ENCODE measurements at regions not wholly inside any gene's neighbourhood (a gene's known extent, or its start where the extent isn't known, plus 50 kb on each side); places are given as distances from the start of the nearest gene placed in this dataset.

GRCh38 chr9:107794259-107794658, 304.7 kb upstream of the KLF4 start:
- TF ChIP-seq CTCF (IDR thresholded peaks at IDR 0.05; ENCODE audit: borderline replicate concordance, insufficient read depth, low read depth, low read length) = no peak
- H3K4me3 ChIP-seq (ENCODE audit: low read depth, low read length) = no peak overlapping the region

GRCh38 chr9:107793541-107793940, 304.0 kb upstream of the KLF4 start:
- H3K4me3 ChIP-seq (ENCODE audit: low read depth, low read length) = no peak overlapping the region
- TF ChIP-seq CTCF (IDR thresholded peaks at IDR 0.05; ENCODE audit: borderline replicate concordance, insufficient read depth, low read depth, low read length) = no peak

- no peak overlapping the region for H3K4me3 ChIP-seq (ENCODE audit: low read depth, low read length)
- TF ChIP-seq CTCF (IDR thresholded peaks at IDR 0.05; ENCODE audit: borderline replicate concordance, insufficient read depth, low read depth, low read length) = no peak
Measured at GRCh38 chr9:107792596-107792995, 303.0 kb upstream of the KLF4 start.

GRCh38 chr9:107792006-107792405, 302.4 kb upstream of the KLF4 start:
- TF ChIP-seq CTCF (IDR thresholded peaks at IDR 0.05; ENCODE audit: borderline replicate concordance, insufficient read depth, low read depth, low read length) = no peak
- H3K4me3 ChIP-seq (ENCODE audit: low read depth, low read length) = no peak overlapping the region

- TF ChIP-seq CTCF (IDR thresholded peaks at IDR 0.05; ENCODE audit: borderline replicate concordance, insufficient read depth, low read depth, low read length) = no peak
- no peak overlapping the region for H3K4me3 ChIP-seq (ENCODE audit: low read depth, low read length)
Measured at GRCh38 chr9:107789001-107789700, 299.6 kb upstream of the KLF4 start.

- no peak overlapping the region for H3K4me3 ChIP-seq (ENCODE audit: low read depth, low read length)
- TF ChIP-seq CTCF (IDR thresholded peaks at IDR 0.05; ENCODE audit: borderline replicate concordance, insufficient read depth, low read depth, low read length) = no peak
Measured at GRCh38 chr9:107786561-107786960, 297.0 kb upstream of the KLF4 start.

- H3K4me3 ChIP-seq (ENCODE audit: low read depth, low read length) = no peak overlapping the region
- TF ChIP-seq CTCF (IDR thresholded peaks at IDR 0.05; ENCODE audit: borderline replicate concordance, insufficient read depth, low read depth, low read length) = no peak
Measured at GRCh38 chr9:107784235-107784958, 294.8 kb upstream of the KLF4 start.

All from GM12875 (cell line).